ENCODE measurements at regions not wholly inside any gene's neighbourhood (a gene's known extent, or its start where the extent isn't known, plus 50 kb on each side); places are given as distances from the start of the nearest gene placed in this dataset.

DNA sequence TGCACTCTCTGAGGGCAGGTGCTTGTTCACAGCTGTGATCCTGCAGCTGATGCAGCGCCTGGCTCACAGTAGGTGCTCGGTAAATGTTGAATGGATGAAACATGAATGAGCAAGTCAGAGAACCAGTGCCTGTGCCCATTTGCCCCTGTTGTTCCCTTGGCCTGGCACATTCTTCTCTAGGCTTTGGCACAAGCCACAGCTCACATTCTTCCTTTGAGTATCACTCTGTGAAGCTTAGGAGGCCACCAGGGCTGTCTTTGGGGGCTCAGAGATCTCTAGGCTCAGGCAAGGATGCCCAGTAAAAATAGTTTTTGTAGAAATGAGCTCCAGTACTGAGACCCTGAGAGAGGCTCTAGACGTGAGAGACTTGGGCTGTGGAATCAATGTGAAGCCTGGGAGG lies 144.6 kb upstream of the NAV2 start:
- TF ChIP-seq, protein P1, sequence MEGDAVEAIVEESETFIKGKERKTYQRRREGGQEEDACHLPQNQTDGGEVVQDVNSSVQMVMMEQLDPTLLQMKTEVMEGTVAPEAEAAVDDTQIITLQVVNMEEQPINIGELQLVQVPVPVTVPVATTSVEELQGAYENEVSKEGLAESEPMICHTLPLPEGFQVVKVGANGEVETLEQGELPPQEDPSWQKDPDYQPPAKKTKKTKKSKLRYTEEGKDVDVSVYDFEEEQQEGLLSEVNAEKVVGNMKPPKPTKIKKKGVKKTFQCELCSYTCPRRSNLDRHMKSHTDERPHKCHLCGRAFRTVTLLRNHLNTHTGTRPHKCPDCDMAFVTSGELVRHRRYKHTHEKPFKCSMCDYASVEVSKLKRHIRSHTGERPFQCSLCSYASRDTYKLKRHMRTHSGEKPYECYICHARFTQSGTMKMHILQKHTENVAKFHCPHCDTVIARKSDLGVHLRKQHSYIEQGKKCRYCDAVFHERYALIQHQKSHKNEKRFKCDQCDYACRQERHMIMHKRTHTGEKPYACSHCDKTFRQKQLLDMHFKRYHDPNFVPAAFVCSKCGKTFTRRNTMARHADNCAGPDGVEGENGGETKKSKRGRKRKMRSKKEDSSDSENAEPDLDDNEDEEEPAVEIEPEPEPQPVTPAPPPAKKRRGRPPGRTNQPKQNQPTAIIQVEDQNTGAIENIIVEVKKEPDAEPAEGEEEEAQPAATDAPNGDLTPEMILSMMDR (IDR thresholded peaks at IDR 0.05; ENCODE audit: low read depth, low read length, missing control alignments), result no peak
- no peak overlapping the region for H3K4me3 ChIP-seq (ENCODE audit: low read depth, low read length)
- DNase-seq (ENCODE audit: low read depth), result no peak

DNA sequence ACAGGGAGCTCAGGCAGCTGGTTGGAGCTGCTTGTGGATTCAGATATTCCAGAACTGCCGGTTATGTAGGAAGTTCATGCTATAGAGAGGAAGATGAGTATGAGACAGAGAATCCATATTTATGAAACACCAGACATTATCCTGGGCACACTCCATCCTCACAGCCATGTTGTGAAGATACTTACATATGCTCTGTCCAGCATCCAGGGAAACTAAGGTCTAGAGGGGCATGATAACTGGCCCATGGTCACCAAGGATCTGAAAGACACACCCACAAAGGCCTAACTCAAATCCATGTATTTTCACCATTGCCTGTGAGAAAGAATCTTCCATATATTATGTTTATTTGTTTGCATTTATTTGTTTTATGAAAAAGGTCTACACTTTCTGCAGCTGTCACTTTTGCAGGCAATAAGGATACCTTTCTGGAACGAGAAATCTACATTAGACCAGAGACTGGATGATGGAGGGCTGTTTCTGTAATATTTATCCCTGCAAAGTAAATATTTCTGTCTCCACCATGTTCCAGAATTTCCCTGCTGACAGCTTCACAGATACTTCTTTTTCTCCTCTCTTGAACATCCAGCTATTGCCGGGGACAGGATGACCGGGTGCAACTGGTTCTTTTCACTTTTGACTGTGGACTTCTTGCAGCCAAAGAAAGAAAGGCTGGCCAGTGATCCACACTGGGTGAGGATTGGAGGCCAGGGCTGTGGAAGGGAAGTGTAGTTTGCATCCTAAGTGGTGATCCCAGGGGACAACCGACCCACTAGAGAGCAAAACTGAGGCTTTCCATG lies 145.9 kb upstream of the NAV2 start:
- DNase-seq (ENCODE audit: low read depth), result no peak
- no peak overlapping the region for H3K4me3 ChIP-seq (ENCODE audit: low read depth, low read length)
- TF ChIP-seq, protein P1 (IDR thresholded peaks at IDR 0.05; ENCODE audit: low read depth, low read length, missing control alignments), result no peak

DNA sequence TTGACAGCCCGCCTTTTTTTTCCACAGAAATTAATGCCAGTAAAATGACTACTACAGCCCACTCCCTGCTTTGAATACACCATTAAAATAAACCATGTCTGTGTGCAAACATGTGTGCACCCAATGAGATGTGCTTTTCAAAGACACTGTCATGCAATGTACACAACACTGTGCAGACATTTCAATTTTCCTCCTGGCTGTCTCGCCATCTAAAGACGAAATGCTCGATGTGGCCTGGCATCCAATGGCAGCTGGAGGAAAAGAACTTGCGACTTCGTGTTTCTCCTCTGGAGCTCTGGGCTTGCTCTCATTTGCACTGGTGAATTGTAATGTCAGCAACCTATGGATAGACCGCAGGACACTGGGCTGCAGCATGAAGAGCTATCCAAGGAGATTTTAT lies 147.0 kb upstream of the NAV2 start:
- H3K4me3 ChIP-seq (ENCODE audit: low read depth, low read length), result no peak overlapping the region
- DNase-seq (ENCODE audit: low read depth), result no peak
- TF ChIP-seq, protein P1 (IDR thresholded peaks at IDR 0.05; ENCODE audit: low read depth, low read length, missing control alignments), result no peak

DNA sequence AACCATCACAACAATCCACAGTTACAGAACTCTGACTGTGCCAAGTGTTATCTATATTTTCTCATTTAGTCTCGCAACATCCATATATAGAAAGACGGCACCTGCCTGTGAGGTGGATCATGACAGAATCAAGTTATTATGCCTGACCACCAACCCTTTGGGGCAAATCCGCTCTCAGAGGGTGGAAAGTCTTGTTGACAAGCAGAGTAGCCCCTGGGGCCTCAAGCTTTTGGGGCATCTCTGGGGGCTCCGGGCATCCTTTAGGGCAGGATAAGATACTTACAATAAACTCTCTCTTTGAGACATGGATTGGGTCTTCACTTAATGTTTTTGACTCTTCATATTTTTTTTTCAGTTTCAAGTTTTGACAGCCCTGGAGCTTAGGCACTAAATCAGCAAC lies 150.5 kb upstream of the NAV2 start:
- no peak overlapping the region for H3K4me3 ChIP-seq (ENCODE audit: low read depth, low read length)
- DNase-seq (ENCODE audit: low read depth), result no peak
- TF ChIP-seq, protein P1 (IDR thresholded peaks at IDR 0.05; ENCODE audit: low read depth, low read length, missing control alignments), result no peak

DNA sequence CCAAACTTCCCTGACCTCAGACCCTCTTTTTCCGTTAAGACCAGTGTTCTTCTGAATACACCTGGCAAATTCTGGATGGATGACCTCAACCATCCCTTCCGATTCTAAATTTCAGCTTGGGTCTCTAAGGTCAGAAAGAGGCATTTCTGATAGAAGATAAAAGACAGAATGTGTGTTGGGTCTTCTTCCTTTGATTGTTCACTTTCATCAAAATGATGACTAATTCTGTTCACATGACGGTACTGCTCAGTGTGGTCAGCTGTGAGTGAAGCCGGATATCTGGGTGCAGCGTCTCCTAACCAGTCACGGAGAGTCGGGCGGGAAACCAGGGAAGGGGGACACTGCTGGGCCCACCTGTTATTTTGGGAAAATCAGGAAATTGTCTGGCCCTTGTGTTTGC lies 151.6 kb upstream of the NAV2 start:
- TF ChIP-seq, protein P1 (IDR thresholded peaks at IDR 0.05; ENCODE audit: low read depth, low read length, missing control alignments), result no peak
- no peak overlapping the region for H3K4me3 ChIP-seq (ENCODE audit: low read depth, low read length)
- no peak for DNase-seq (ENCODE audit: low read depth)

DNA sequence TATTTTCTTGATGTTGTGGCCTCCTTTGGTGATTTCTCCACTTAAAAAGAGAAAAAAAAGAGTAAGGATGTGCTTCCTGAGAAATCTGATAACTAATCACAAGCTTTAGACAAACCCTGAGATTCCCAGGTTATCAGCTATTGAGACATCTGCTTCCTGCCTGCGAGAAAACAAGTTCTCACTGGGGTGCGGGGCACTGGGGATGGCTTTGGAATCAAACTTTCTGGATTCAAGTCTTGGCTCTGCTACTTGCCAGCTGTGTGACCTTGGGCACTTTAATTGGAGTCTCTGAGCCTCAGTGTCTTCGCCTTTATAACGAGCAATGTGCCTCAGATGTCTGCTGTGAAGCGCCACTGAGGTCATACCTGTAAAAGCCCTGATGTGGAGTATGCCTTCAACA lies 152.5 kb upstream of the NAV2 start:
- no peak overlapping the region for H3K4me3 ChIP-seq (ENCODE audit: low read depth, low read length)
- TF ChIP-seq, protein P1 (IDR thresholded peaks at IDR 0.05; ENCODE audit: low read depth, low read length, missing control alignments), result no peak
- DNase-seq (ENCODE audit: low read depth), result no peak

DNA sequence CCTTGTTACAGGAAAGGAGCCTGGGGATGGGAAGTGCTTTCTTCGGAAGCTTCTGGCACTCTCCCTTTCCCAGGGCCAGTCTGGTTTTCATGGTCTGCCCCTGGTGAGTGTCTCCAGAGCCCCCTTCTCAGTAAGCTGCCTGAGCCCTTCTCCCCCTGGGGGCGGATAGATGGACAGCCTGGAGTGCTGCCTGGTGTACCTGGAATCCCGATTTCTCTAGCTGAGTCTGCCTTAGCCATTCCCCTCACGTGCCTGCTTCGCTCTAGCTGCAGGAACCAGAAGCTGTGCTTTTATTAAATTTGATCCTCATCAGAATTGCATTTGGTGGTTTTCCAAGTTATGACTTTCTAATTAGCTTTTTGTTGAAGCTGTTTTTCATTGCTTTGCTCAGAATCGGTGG lies 152.9 kb upstream of the NAV2 start:
- TF ChIP-seq, protein P1 (IDR thresholded peaks at IDR 0.05; ENCODE audit: low read depth, low read length, missing control alignments), result no peak
- DNase-seq (ENCODE audit: low read depth), result no peak
- H3K4me3 ChIP-seq (ENCODE audit: low read depth, low read length), result no peak overlapping the region

All from GM12864 (cell line).